GM19025 (cell line): ENCODE measurements at regions not wholly inside any gene's neighbourhood (a gene's known extent, or its start where the extent isn't known, plus 50 kb on each side); places are given as distances from the start of the nearest gene placed in this dataset.

Source experiments
- ATAC-seq: cut with Tn5 transposase; IDR thresholded peaks from one replicate; pipeline ENCODE4 v1.9.1; 2021; ENCODE audit warnings: mild to moderate bottlenecking, low read depth, moderate library complexity; ENCODE audit not compliant: unreplicated experiment

DNA sequence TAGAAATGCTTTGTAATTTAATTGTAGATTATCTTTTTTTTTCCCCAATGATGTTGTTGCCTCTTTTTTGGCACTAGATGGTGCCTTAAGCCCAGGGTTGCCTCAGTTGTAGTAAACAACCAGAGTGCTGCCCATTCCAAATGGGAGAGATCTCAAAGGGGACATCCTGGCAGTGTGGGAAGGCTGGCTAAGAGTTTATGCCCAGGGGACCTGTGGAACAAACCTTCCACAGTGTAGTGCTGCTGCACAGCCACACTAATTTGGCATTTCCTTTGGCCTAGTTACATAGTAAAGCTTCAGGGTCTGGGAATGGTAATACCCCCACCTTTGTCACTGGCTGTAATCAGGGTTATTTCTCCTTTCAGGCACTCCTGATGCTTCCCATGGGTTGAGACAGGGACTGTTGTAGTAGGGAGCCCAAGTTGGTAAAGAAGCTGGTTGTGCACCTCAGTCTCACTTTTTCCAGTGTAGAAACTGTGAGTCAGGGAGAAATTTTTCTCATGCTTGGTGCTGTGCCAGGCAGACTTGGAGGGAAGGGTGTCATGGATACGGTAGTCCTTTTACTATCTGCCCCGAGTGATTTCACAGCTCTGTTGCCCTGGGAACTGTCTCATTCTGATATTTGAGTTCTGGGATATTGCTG lies 177.8 kb upstream of the ECI2 start:
- ATAC-seq, result no peak

DNA sequence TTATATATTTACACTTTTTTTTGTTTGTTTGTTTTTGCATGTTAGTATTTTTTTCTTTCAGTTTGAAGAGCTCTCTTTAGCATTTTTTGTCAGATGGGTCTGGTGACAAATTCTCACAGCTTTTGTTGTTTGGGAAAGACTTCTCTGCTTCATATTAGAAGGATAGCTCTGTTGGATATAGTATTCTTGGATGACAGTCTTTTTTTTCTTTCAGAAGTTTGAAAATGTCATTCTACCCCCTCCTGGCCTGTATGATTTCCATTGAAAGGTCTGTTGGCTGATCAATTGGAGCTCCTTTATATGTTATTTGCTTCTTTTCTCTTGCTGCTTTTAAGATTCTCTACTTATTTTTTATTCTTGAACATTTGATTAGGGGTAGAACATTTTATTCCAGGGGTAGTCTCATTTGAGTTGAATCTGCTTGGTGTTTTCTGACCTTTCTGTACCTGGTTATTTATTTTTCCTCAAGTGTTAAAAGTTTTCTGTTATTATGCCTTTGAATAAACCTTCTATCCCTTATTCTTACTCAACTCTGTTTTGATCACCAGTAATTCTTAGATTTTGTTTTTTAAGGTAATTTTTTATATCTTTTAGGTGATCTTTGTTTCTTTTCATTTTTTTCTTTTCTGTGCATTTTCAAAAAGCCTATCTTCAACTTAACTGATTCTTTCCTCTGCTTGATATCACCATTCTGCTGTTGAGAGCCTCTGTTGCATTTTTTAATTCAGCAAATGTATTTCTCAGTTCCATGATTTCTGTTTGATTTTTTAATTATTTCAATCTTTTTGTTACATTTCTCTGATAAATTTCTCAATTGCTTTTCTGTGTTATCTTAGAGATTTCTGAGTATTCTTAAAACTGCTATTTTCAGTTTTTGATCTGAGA lies 176.8 kb upstream of the ECI2 start:
- no peak for ATAC-seq

DNA sequence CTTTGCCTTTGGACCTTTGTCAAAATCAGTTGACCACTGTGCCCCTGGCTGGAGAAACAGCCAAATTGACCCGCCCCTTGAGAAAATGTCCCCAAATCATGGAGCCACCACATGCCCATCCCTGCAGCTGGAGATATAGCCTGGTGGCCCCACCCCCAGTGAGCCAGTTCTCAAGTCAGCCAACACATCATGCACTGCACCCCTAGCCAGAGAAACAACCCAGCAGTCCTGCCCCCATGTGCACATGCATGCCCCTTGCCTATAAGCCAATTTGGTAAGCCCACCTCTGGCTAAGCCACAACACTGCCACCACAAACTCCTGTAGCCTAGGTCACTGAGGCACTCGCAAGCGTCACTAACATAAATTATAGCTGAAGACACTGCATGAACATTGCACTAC lies 174.2 kb upstream of the ECI2 start:
- no peak for ATAC-seq

DNA sequence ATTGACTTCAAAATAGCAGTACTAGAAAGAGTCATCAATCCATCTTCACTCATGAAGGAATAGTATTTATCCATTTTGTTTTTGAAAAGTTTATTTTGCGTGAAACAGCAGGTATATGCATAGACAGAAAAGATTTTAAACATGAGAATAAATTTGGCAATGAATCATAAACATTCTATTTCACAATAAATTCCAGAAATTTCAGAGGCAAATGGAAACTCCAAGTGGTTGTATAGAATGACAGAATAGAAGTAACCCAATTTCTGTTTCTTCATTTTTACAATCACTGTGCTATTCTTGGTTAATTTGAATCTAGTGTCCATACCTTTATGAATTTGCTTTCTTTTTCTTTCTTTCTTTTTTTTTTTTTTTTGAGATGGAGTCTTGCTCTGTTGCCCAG lies 173.0 kb upstream of the ECI2 start:
- ATAC-seq, result no peak

DNA sequence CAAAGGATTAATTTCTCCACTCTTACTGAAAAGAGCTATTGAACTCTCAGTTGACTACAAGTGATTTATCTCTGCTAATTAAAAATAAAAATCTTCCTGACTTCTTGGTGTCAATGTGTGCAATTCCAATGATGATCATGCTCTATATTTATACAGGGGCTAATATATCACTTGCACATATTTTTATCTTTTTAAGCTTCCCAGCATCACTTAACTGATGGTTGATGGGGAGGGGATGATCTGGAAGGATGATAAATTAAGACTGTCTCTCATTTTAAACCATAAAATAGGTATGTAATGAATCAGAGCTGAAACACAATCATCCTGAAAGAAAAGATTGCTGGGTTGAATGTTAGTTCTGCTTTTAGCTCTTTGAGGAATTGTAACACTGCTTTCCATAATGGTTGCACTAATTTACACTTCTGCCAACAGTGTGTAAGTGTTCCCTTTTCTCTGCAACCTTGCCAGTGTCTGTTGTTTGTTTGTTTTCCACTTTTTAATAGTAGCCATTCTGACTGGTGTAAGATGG lies 169.6 kb upstream of the ECI2 start:
- no peak for ATAC-seq

DNA sequence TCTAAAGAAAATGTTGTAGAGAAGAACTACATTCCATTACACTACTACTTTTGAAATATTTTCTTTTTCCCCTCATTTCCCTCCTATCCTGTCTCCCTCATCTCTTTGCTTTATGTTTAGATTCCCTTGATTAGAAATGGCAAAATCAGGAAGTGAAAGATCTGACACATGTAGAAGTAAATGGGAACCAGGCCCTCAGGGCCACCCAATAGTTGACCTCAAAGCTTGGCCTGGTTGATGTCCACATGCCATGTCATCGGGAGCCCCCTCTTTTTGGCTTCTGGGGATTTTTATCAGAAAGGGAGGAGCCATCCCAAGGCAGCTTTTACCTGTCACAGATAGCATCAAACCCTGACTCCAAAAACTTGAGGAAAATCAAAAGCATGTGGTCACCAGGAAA lies 168.3 kb upstream of the ECI2 start:
- ATAC-seq, result no peak

DNA sequence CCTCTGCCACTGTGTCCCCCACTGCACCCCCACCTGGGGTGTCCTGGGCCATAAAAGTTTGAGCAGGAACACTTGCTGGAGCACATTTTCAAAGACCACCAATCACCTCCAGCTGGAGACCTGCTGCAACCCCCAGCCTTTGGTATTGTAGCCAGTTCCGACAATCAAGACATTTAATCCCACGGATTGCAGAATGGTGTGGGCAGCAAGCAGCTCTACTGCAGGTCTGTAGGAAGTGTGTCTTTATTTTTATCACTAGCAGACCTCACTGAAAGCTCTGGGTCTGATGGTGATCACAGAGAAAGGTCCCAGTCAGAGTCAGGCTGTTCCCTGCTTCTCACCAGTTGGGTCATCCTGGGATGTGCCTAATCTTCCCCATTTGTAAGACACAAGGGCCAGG lies 167.1 kb upstream of the ECI2 start:
- ATAC-seq, result no peak

DNA sequence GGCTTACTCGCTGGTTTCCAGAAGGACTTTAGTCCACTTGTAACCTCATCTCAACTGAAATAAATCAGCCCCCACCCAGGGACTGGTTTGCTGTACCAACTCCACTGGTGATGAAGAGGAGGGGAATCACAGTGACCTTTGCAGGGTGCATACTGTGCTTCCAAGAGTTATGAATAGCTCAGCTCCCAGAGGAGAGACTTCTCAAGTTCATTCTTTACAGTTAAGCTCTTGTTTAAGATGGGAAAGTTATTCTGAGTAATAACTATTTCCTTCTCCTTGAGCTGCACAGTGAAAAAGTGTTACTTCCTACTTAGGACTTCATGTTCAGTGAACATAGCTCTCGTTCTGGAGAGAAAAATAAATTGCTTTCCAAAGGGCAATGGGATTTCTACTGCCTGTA lies 166.5 kb upstream of the ECI2 start:
- ATAC-seq, result no peak

DNA sequence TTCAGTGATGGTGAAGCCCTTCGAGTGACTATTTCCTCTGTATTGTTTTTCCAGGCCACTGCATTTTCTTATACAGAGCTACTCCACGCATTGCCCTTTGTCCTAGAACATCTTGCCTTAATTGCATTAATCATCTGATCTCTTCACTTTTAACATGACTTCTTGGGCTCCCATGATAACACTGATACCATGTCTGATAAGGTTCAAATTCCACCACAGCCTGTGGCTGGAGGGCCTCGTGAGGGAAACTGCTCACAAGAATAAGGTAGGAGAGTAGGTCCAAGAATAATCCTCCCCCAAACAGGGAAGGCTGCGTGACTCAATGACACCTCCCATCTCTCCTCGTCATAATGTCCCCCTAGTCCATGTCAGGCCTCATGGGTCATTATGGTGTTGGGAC lies 165.5 kb upstream of the ECI2 start:
- no peak for ATAC-seq

DNA sequence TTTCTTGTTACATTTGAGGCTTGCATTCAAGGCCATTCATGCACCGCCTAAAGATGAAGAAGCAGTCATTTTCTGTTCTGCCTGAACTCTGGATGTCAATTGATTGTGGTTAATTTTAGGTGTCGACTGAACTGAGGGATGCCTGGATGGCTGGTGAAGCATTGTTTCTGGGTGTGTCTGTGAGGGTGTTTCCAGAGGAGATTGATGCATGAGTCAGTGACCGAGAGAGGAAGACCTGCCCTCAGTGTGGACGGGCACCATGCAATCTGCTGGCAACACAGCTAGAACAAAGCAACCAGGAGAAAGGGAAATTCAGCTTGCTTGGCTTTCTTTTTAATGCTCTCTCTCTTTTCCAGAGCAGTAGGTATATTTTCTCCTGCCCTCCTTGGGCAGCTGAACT lies 164.1 kb upstream of the ECI2 start:
- ATAC-seq, result no peak

DNA sequence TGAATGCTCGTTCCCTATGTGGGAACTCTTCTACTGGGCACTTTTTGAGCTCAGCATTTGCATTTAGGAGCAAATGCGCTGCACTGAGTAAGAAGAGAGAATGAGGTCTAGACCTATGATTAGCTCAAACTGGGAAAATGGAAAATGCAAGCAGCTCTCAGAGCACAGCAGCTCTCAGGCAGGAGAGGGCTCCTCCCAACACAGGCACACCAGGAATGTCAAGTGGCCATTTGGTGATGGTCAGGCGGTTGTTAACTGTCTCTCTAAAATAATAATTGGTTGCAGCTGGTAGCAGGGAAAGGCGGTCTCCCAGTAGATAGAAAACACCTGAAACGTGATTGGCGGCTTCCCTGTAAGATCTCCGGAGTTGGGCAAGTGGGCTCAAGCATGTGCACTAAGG lies 162.0 kb upstream of the ECI2 start:
- ATAC-seq, result no peak

DNA sequence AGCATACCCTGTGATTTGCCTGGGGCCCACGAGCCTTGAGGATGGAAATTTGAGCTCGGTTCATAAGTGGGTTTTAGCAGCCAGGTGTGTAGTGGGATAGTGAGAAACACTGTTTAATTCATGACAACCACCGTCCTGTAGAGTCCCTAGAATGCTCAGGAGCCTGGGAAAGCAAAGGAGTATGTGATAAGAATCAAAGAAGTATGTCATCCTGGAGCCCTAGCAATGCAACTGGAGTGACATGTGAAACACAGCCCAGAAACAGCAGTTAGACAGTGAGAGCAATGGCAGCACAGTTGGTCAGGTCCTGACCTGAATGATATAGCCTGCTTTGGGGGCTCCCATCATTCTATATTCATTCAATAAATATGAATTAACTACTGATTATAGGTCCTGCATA lies 161.2 kb upstream of the ECI2 start:
- ATAC-seq, result no peak

DNA sequence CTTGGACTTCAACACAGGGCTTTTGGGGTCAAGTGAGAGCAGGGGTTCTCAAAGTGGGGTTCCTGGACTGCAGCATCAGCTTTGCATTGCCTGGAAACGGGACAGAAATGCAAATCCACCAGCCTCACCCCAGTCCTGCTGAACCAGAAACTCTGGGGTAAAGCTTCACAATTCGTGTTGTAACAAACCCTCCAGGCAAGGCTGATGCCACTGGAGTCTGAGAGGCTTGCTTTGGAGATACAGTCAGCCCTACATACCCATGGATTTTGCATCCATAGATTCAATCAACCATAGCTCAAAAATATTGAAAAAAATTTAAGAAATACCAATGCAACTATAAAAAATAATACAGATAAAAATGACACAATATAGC lies 160.4 kb upstream of the ECI2 start:
- no peak for ATAC-seq

DNA sequence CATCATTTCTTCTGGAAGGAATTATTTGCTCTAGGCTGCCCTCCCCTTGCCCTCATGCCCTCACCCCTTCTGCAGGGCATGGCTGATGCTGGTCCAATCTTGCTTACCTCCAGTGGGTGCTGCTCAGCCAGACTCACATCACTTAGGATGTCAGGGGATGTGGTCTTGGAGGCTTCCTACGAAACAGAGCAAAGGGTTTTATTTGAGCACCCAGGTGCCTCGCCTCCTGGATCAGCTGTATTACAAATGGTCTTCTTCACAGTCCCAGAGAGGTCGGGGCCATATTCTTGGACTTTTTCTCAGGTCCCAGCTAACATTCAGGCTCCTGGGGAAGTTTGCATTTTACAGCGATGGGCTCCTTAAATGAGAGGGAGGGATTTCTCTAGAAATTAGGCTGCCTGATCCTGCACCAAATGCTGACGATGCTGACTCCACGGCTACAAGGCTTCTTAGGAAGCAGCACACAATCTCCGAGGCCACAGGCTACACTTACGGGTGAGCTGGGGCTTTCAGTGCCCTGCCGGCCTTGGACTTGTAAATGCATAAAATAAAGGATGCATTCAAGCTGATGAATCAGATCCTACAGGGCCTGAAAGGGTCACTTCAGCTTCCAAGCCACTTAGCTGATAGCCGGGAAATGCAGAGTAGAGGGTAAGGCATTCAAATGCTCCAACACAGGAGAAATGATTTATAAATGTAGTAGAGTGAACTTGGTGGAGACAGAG lies 159.8 kb upstream of the ECI2 start:
- ATAC-seq, result no peak

DNA sequence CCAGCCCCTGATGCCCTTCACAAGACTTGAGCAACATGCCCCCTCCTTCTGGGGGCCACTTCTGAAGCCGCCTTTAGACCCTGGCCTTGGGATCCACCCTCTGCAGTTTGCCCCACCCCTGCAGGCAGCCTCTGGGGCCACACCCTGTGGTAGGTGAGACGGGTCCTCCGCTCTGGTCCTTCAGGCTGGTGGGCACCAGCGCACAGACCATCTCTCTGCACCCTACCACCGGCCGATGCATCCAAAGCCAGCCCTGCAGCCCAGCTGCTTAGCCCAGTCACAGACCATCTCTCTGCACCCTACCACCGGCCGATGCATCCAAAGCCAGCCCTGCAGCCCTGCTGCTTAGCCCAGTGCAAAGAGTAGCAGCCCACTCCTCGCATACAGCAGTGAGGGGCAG lies 159.3 kb upstream of the ECI2 start:
- ATAC-seq, result no peak

DNA sequence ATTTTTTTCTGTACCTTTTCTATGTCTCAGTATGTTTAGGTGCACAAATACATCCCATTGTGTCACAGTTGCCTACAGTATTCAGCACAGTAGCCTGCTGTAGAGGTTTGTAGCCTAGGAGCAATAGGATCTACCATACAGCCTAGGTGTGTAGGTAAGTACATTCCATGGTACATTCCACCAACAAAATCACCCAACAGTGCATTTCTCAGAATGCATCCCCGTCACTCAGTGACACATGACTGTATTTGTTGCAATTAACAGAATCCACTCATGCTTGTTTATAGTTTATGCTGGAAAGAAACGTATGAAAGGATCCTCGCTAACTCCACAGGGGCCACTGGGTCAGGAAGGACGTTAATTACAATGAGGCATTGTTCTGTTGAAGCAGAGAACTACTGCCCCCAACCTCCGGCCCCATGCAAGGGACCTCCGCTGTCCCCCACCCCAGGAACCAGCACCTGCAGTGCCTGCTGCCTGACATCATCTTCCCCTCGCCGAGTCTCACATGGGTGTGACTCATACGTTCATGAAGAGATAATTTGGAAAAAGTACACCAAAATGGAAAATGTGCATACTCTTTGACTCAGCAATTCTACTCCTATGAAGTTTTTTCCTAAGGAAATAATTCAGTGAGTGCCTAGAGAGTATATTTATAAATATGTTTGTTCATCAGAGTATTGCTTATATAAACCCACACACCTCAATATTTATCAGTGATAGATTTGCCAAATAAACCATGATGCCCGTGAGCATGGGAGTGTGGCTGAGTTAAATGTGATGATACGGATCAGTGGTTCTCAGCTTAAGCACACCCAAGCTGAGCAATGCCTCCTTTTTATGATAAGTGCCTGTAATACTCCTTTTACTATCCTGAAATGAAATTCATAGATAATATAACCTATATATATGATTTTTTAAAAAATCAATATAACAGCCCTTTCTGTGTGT lies 156.4 kb upstream of the ECI2 start:
- ATAC-seq, result no peak

DNA sequence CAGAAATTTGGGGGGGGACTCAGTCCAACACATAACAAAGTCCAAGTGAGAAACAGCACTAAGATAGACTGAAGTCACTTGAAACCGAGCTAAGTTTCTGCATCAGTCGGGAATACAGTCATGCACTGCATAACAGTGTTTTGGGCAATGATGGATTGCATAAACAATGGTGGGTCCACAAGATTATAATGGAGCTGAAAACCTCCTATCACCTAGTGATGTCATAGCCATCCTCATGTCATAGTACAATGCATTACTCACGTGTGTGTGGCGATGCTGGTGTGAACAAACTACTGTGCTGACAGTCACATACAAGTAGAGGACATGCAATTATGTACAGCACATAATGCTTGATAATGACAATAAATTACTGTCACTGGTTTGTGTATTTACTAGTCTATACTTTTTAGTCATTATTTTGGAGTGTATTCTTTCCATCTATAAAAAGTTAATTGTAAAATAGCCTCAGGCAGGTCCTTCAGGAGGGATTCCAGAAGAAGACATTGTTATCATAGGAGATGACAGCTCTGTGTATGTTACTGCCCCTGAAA lies 154.5 kb upstream of the ECI2 start:
- no peak for ATAC-seq

DNA sequence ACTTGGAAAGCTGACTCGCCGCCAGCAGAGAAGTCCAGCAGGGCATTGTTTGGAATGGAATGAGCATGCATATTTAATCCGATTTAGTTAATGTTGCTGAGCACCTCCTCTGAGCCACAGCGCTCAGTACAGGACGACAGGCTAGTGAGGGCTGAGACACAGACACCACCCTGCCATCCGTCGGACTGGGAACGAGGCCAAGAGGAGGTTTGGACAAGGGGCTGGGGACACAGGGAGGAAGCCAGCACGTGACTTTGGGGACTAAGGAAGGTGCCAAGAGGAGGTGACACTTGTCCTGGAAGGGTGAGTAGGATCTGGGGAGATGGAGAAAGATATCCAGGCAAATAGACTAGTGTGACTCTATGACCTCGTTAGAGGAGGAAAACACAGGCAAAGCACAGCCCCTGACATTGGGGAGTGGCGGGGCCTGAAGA lies 152.5 kb upstream of the ECI2 start:
- no peak for ATAC-seq

DNA sequence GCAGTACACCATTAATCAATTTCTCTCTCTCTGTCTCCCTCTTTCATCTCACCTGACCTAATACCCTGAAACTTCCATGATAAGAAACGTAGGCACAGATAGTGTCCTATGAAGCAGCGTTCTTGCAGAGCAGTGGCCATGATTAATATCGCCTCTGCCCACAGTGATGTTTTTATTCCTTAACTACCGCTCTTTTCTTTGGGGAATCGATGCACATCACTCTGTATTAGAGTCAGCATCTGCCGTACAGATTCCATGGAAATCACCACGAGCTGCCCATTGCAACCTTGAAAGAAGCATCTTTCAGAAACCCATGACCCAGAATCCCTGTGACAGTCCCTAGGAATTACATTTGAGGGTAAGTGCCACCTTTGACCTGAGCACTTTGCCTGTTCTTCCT lies 152.0 kb upstream of the ECI2 start:
- no peak for ATAC-seq

DNA sequence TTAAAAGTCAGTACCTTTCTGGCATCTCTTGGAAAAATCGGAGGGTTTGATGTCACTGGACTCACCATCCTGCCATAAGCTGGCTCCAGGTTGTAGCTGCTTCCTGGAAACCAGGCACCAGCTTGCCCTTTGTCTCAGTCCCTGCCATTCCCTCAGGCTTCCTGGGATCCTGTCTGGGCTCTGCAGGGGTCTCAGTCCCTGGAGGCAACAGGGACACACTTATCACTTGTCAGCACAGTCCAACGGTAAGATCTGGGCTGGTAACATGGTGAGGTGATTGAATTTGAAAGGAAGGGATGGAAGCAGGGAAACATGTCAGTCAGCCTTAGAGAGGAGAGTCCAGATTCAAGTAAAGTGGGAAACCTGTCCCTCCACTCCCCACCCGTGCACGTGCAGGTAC lies 147.6 kb upstream of the ECI2 start:
- ATAC-seq, result no peak
